ENCODE measurements at regions not wholly inside any gene's neighbourhood (a gene's known extent, or its start where the extent isn't known, plus 50 kb on each side); places are given as distances from the start of the nearest gene placed in this dataset.
"Not testable (repeated sequence)": the region's sequence is repeated elsewhere in the genome, so short reads cannot be mapped to it uniquely, and the experiment has no call there.

- no peak for DNase-seq
These were observed 108.4 kb upstream of the SLC6A11 start for GRCh38 chr3:10707400-10708215.

GRCh38 chr3:10708216-10708893 lies 107.7 kb upstream of the SLC6A11 start:
- DNase-seq, result no peak

GRCh38 chr3:10709110-10709781 lies 106.8 kb upstream of the SLC6A11 start:
- DNase-seq, result no peak

- DNase-seq, result no peak
These were observed 103.9 kb upstream of the SLC6A11 start for GRCh38 chr3:10712121-10712520.

GRCh38 chr3:10713656-10714055 lies 102.4 kb upstream of the SLC6A11 start:
- DNase-seq, result no peak

GRCh38 chr3:10715886-10716285 lies 100.1 kb upstream of the SLC6A11 start:
- DNase-seq, result no peak

- no peak for DNase-seq
These were observed 99.1 kb upstream of the SLC6A11 start for GRCh38 chr3:10716964-10717363.

- no peak for DNase-seq
These were observed 98.3 kb upstream of the SLC6A11 start for GRCh38 chr3:10717756-10718155.

- no peak for DNase-seq
These were observed 94.9 kb upstream of the SLC6A11 start for GRCh38 chr3:10721101-10721500.

GRCh38 chr3:10722911-10723310 lies 93.1 kb upstream of the SLC6A11 start:
- DNase-seq, result no peak

GRCh38 chr3:10723991-10724390 lies 92.0 kb upstream of the SLC6A11 start:
- no peak for DNase-seq

GRCh38 chr3:10725067-10725466 lies 91.0 kb upstream of the SLC6A11 start:
- DNase-seq, result no peak

- DNase-seq, result no peak
These were observed 90.2 kb upstream of the SLC6A11 start for GRCh38 chr3:10725846-10726245.

- DNase-seq, result no peak
These were observed 89.2 kb upstream of the SLC6A11 start for GRCh38 chr3:10726787-10727186.

GRCh38 chr3:10729439-10729838 lies 86.6 kb upstream of the SLC6A11 start:
- no peak for DNase-seq

- no peak for DNase-seq
These were observed 83.7 kb upstream of the SLC6A11 start for GRCh38 chr3:10732292-10732691.

- DNase-seq, result no peak
These were observed 82.7 kb upstream of the SLC6A11 start for GRCh38 chr3:10733297-10733696.

- not testable (repeated sequence) for DNase-seq
These were observed 79.6 kb upstream of the SLC6A11 start for GRCh38 chr3:10736444-10736843.

- no peak for DNase-seq
These were observed 78.2 kb upstream of the SLC6A11 start for GRCh38 chr3:10737785-10738184.

GRCh38 chr3:10738688-10739372 lies 77.2 kb upstream of the SLC6A11 start:
- DNase-seq, result peak; percentile 66

- no peak for DNase-seq
These were observed 75.1 kb upstream of the SLC6A11 start for GRCh38 chr3:10740954-10741353.

- no peak for DNase-seq
These were observed 73.9 kb upstream of the SLC6A11 start for GRCh38 chr3:10741891-10742671.

All from CD4-positive, alpha-beta T cell treated with Interleukin-21 for 1 hour (primary cell).